T-helper 17 cell (primary cell): ENCODE measurements at regions not wholly inside any gene's neighbourhood (a gene's known extent, or its start where the extent isn't known, plus 50 kb on each side); places are given as distances from the start of the nearest gene placed in this dataset.

Experiments used
- ATAC-seq: fragments of 150-1000 bp; cut with Tn5 transposase; 2 replicates; pipeline ENCODE4 v1.10.0; 2021; ENCODE audit warnings: mild to moderate bottlenecking, moderate library complexity
- DNase-seq, 3 donors: peaks; one replicate each; pipeline versions ENCODE4 v3.0.0 to v3.0.0-alpha.2; 2020 to 2021
- H3K9me3 ChIP-seq: one replicate; pipeline ENCODE4 v1.7.0; 2013; ENCODE audit warnings: low read length, mild to moderate bottlenecking; ENCODE audit not compliant: control insufficient read depth, poor library complexity, severe bottlenecking
- H3K27ac Mint-ChIP-seq: one replicate; pipeline ENCODE4 v1.8.0; 2022; ENCODE audit warnings: mild to moderate bottlenecking, moderate library complexity, mixed read lengths
- H3K27me3 Mint-ChIP-seq: one replicate; pipeline ENCODE4 v1.8.0; 2022; ENCODE audit warnings: mixed read lengths
- H3K36me3 Mint-ChIP-seq: one replicate; pipeline ENCODE4 v1.8.0; 2022; ENCODE audit warnings: low read depth, mixed read lengths
- H3K4me1 Mint-ChIP-seq: one replicate; pipeline ENCODE4 v1.8.0; 2022; ENCODE audit warnings: mild to moderate bottlenecking, mixed read lengths
- H3K4me3 Mint-ChIP-seq: one replicate; pipeline ENCODE4 v1.8.0; 2022; ENCODE audit warnings: mild to moderate bottlenecking, moderate library complexity, mixed read lengths

DNA sequence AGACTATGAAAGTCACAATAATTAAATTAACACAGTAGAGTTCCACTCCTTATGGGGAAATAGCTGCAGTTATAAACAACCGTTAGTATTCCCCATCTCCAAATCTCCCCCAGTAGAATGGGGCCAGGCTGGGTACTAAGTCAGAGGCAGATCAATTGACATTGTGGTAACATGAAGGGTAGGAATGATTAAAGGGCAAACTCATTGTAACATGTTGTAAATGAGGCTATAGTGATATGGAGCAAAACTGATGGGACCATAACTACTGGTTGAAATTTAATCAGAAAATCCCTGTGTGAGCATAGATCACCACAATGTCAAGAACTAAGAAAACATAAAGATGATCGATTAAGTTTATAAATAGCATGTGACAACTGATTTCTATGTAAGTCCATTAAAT is 231.9 kb upstream of the NLGN4Y start:
- DNase-seq (no peak), ATAC-seq (no peak)
- no peak overlapping the region for H3K27ac Mint-ChIP-seq
- H3K9me3 ChIP-seq = no peaks in the 10 kb centered on the region
- H3K4me3 Mint-ChIP-seq = no peak overlapping the region
- no peaks in the 10 kb centered on the region for H3K4me1 Mint-ChIP-seq
- no peaks in the 10 kb centered on the region for H3K36me3 Mint-ChIP-seq
- H3K27me3 Mint-ChIP-seq = no peaks in the 10 kb centered on the region

- Mint-ChIP-seq H3K4me1 (peaks cover 4% of the 10 kb centered on the region), H3K36me3 (no peaks in the 10 kb centered on the region), H3K27ac (peak overlapping the region; percentile 62), H3K4me3 (peak overlapping the region; percentile 58), H3K27me3 (no peaks in the 10 kb centered on the region)
- ATAC-seq (peak; percentile 57), DNase-seq (no peak)
- H3K9me3 ChIP-seq = no peaks in the 10 kb centered on the region
Observed at GRCh38 chrY:14300775-14301174, 223.6 kb upstream of the NLGN4Y start.

- Mint-ChIP-seq H3K27me3 (no peaks in the 10 kb centered on the region), H3K4me1 (peaks cover 4% of the 10 kb centered on the region), H3K27ac (no peak overlapping the region), H3K4me3 (no peak overlapping the region), H3K36me3 (no peaks in the 10 kb centered on the region)
- ATAC-seq (no peak), DNase-seq (no peak)
- H3K9me3 ChIP-seq = no peaks in the 10 kb centered on the region
Observed at GRCh38 chrY:14301552-14301951, 222.8 kb upstream of the NLGN4Y start.

DNA sequence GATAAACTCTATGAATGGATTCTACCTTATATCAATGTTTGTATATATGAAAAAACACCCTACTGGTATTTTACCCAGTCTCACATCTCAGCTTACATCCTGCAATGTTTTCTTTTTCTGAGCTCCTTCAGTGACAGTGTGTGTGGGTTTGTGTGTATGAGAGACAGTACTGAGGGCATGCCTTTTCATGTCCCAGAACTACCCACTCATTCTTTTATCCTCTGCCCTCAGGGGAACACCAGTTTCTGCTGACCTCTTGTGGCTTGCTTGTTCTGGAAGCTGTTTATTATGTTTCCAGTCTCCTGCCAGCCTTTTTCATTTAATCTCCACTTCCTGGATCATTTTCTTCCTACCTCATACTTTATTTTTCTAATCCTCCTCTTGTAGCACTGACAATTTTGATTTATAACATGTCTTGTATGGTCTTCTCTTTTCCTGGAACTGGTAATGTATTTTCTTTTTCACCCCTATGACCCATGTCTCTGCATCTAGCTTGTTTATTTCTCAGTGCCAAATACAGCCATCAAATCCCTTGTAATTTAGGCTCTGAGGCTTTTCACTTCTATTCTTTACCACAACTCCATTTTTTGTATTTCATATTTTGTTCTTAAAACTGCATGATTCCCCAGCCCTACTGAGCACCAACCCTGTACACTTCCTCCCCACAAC is 195.5 kb upstream of the NLGN4Y start:
- peaks cover 10% of the 10 kb centered on the region for H3K4me1 Mint-ChIP-seq
- peak overlapping the region; percentile 83 for H3K27ac Mint-ChIP-seq
- no peaks in the 10 kb centered on the region for H3K27me3 Mint-ChIP-seq
- H3K9me3 ChIP-seq = no peaks in the 10 kb centered on the region
- peak; percentile 36 for ATAC-seq
- H3K4me3 Mint-ChIP-seq = no peak overlapping the region
- no peaks in the 10 kb centered on the region for H3K36me3 Mint-ChIP-seq
- DNase-seq = no peak

DNA sequence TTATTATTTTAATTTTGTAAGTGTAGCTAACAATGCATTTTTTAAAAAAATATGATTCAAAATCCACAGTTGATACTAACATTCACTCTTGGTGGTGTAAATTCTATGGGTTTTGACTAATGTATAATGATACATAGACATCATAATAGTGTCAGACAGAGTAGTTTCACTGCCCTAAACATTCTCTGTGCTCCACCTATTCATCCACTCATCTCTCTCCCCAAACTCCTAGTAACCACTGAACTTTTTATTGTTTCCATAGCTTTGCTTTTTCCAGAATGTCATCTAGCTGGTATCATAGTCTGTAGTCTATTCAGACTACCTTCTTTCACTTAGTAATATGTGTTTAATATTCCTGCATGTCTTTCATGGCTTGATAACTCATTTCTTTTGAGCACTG is 194.0 kb upstream of the NLGN4Y start:
- no peak for DNase-seq
- Mint-ChIP-seq H3K4me3 (no peak overlapping the region), H3K27me3 (no peaks in the 10 kb centered on the region), H3K27ac (no peak overlapping the region), H3K4me1 (peaks cover 10% of the 10 kb centered on the region), H3K36me3 (no peaks in the 10 kb centered on the region)
- H3K9me3 ChIP-seq = no peaks in the 10 kb centered on the region
- no peak for ATAC-seq

GRCh38 chrY:14339524-14339923 is 184.8 kb upstream of the NLGN4Y start:
- DNase-seq = no peak
- ATAC-seq = no peak
- Mint-ChIP-seq H3K27me3 (no peaks in the 10 kb centered on the region), H3K4me1 (peaks cover 18% of the 10 kb centered on the region), H3K4me3 (no peak overlapping the region), H3K27ac (peak overlapping the region; percentile 93), H3K36me3 (no peaks in the 10 kb centered on the region)
- no peaks in the 10 kb centered on the region for H3K9me3 ChIP-seq

DNA sequence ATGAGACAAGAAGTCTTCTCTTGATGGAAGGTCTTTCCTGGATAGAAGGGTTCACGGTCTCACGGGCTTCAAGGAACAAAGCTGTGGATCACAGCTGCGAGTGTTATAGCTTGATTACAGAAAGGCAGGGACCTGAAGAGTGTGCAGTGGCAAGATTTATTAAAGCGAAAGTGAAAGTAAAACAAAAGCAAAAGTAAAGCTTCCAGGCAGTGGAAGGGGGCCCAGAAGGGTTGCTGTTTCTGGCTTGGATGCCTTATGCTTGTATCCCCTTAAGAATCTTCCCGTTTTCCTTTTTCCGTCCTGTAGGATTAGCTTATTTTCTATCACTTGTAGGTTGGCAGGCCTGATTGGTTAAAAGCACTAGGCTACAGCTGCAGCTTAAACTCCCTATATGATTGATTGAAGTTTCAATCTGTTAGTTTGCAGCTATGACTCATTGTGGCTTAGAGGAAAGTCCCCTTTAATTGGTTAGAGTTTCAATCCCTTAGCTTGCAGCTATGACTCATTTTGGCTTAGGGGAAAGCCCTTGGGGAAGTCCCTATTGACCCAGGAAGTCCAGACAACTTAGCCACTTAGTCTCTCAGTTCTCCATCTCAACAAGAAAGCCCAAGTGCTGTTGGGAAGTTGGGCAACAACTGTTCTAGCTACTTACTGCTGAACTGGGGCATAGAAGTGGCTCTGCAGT is 183.7 kb upstream of the NLGN4Y start:
- no peaks in the 10 kb centered on the region for H3K9me3 ChIP-seq
- no peaks in the 10 kb centered on the region for H3K27me3 Mint-ChIP-seq
- ATAC-seq (peak; percentile 78), DNase-seq (peak in 2 of 3 donors; percentile 7 to 8)
- H3K4me1 Mint-ChIP-seq = peaks cover 25% of the 10 kb centered on the region
- no peaks in the 10 kb centered on the region for H3K36me3 Mint-ChIP-seq
- peak overlapping the region; percentile 93 for H3K27ac Mint-ChIP-seq
- peak overlapping the region; percentile 73 for H3K4me3 Mint-ChIP-seq

GRCh38 chrY:14344648-14345333 is 179.5 kb upstream of the NLGN4Y start:
- Mint-ChIP-seq H3K4me3 (peak overlapping the region; percentile 76), H3K27me3 (no peaks in the 10 kb centered on the region), H3K36me3 (no peaks in the 10 kb centered on the region), H3K4me1 (peaks cover 27% of the 10 kb centered on the region), H3K27ac (peak overlapping the region; percentile 93)
- H3K9me3 ChIP-seq = no peaks in the 10 kb centered on the region
- ATAC-seq (peak; percentile 65), DNase-seq (peak in 2 of 3 donors; percentile 4 to 7)

DNA sequence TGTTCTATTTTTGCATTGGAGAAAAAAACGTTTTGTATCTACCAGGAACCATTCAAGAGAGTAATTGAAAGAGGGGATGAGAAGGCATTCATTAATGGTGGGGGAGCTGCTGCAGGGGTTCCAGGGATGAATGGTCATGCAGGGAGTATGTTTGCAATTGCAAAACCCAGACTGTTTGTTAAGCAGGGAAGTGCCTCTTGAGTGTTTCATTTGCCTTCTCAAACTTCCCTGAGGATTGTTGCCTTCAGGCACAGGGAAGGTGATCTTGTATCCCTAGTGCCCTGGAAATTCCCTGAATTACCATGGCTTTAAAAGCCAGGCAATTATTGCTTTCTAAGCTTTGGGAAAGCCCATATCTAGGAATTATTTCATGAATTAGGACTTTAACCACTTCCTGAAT is 172.7 kb upstream of the NLGN4Y start:
- no peaks in the 10 kb centered on the region for H3K9me3 ChIP-seq
- no peaks in the 10 kb centered on the region for H3K36me3 Mint-ChIP-seq
- H3K27ac Mint-ChIP-seq = no peak overlapping the region
- H3K4me1 Mint-ChIP-seq = peaks cover 5% of the 10 kb centered on the region
- DNase-seq (no peak), ATAC-seq (no peak)
- no peak overlapping the region for H3K4me3 Mint-ChIP-seq
- H3K27me3 Mint-ChIP-seq = no peaks in the 10 kb centered on the region

- no peak for DNase-seq
- H3K9me3 ChIP-seq = no peaks in the 10 kb centered on the region
- no peak overlapping the region for H3K27ac Mint-ChIP-seq
- ATAC-seq = no peak
- no peaks in the 10 kb centered on the region for H3K4me1 Mint-ChIP-seq
- H3K27me3 Mint-ChIP-seq = no peaks in the 10 kb centered on the region
- H3K36me3 Mint-ChIP-seq = peaks cover 2% of the 10 kb centered on the region
- H3K4me3 Mint-ChIP-seq = no peak overlapping the region
Observed at GRCh38 chrY:14356154-14356553, 168.2 kb upstream of the NLGN4Y start.

DNA sequence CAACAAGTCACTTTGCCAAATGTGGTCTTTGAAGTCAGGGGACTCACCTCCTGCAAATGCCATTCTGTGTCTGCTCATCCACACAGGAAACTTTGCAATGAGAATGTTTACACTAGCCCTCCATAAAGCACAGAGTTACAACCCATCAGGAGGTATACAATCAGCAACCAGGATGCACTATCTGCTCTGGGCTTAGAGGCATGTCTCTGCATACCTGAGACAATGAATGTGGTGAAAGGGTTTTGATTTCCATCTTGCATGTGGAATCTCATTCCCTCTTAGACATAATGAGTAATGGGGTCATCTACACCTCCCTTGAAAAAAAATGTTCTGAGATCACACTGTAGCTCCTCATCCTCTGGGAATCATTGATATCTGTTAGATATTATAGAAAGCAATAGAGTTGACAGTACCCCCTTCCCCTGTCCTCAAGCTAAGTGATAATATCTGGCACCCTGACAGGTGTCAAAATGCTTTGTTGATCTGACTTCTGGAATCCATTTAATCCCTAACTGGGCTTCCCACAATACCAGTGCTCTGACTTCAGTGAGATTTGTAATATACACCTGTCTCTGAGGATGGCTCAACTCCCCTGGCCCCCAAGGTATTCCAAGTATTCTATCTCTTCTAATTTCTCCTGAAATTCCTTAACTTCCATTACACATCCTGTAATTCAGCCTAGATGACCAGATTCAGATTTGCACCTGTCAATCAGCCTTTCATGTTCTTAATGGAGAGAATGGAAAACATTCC is 163.4 kb upstream of the NLGN4Y start:
- Mint-ChIP-seq H3K4me1 (no peaks in the 10 kb centered on the region), H3K27ac (no peak overlapping the region), H3K36me3 (peaks cover 2% of the 10 kb centered on the region), H3K4me3 (no peak overlapping the region), H3K27me3 (no peaks in the 10 kb centered on the region)
- no peak for ATAC-seq
- no peak for DNase-seq
- H3K9me3 ChIP-seq = no peaks in the 10 kb centered on the region

DNA sequence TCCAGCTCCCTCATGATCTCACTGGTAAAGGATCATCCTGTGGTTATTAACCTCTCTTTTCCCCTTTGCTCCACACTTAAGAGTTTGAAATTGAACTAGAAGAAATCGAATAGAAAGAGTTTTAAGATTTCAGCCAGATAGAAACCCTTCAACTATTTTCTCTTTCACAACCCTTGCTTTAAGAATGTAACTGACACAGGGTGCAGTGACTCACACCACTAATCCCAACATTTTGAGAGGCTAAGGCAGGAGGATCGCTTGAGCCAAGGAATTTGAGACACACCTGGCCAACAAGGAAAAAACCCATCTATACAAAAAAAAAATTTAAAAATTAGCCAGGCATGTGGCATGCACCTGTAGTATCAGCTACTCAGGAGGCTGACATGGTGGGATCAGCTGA is 150.7 kb upstream of the NLGN4Y start:
- ATAC-seq (no peak), DNase-seq (no peak)

DNA sequence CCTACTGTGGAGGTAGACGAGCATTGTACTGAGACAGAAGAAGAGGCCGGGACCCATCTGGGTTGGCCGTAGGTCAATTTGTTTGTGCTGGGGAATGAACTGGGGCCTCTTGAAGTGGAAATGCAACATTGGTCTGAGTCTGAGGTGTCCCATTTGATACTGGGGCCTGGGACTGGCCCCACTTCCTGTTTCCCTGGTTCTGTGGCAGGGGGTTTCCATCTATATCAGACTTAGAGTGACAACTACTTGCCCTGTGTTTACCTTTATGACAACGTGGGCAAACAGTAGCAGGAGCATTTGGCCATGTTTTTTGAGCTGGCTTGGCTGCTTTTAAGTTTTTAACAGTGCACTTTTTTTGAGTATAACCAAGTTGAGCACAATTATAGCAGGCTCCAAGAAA is 146.1 kb upstream of the NLGN4Y start:
- no peaks in the 10 kb centered on the region for H3K4me1 Mint-ChIP-seq
- H3K9me3 ChIP-seq = no peaks in the 10 kb centered on the region
- H3K4me3 Mint-ChIP-seq = no peak overlapping the region
- H3K36me3 Mint-ChIP-seq = no peaks in the 10 kb centered on the region
- H3K27ac Mint-ChIP-seq = no peak overlapping the region
- DNase-seq (no peak), ATAC-seq (no peak)
- H3K27me3 Mint-ChIP-seq = no peaks in the 10 kb centered on the region

More for the DNA sequence above, 150.7 kb upstream of the NLGN4Y start:
- Mint-ChIP-seq H3K4me1 (no peaks in the 10 kb centered on the region), H3K36me3 (no peaks in the 10 kb centered on the region), H3K27ac (no peak overlapping the region), H3K4me3 (no peak overlapping the region), H3K27me3 (no peaks in the 10 kb centered on the region)
- H3K9me3 ChIP-seq = no peaks in the 10 kb centered on the region
